Body of pancreas (tissue), 4 donors: ENCODE measurements at regions not wholly inside any gene's neighbourhood (a gene's known extent, or its start where the extent isn't known, plus 50 kb on each side); places are given as distances from the start of the nearest gene placed in this dataset.

ENCODE experiments used
- ATAC-seq: fragments of 150-250 bp; one replicate; pipeline ENCODE4 v1.9.1; 2016
- DNase-seq, 4 donors: peaks; one replicate each; pipeline ENCODE4 v3.0.0-alpha.2; 2019
- H3K27ac ChIP-seq, 4 donors: fragments of 200-600 bp; sonication (generic); 1 replicate in 3 of 4; 2 replicates in 1 of 4; pipeline versions ENCODE4 v1.5.1 to v1.6.1; 2016 to 2019; ENCODE audit warnings: mild to moderate bottlenecking in 1 of 4, mixed read lengths in 1 of 4, moderate library complexity in 1 of 4
- H3K27me3 ChIP-seq, 2 donors: fragments of 200-600 bp; sonication (generic); one replicate each; pipeline ENCODE4 v1.6.0; 2016; ENCODE audit warnings: mild to moderate bottlenecking in 1 of 2
- H3K36me3 ChIP-seq, 2 donors: fragments of 200-600 bp; sonication (generic); replicated peaks in 1 of 2; 2 replicates each; pipeline ENCODE4 v1.5.1; 2016; ENCODE audit warnings: low read depth in 2 of 2; ENCODE audit not compliant: insufficient read depth in 1 of 2
- H3K4me1 ChIP-seq: fragments of 200-600 bp; sonication (generic); one replicate; pipeline ENCODE4 v1.6.0; 2016
- H3K4me3 ChIP-seq, 2 donors: fragments of 200-600 bp; sonication (generic); 1 replicate in 1 of 2; 2 replicates in 1 of 2; pipeline ENCODE4 v1.5.1; 2016 to 2019
- H3K9me3 ChIP-seq, 3 donors: fragments of 200-600 bp; sonication (generic); 1 replicate in 2 of 3; 2 replicates in 1 of 3; pipeline ENCODE4 v1.5.1; 2016
- CTCF ChIP-seq, 7 experiments: fragments of 450-650 bp in 4 of 7; fragments of 200-600 bp in 3 of 7; sonication (generic) in 3 of 7; IDR thresholded peaks; one replicate each; pipeline ENCODE4 v1.5.1; 2016 to 2019; ENCODE audit warnings: antibody characterized with exemption in 7 of 7
- POLR2A ChIP-seq, 3 donors: fragments of 450-650 bp; IDR thresholded peaks; one replicate each; pipeline ENCODE4 v1.6.1; 2016; ENCODE audit warnings: antibody characterized with exemption in 3 of 3, mild to moderate bottlenecking in 2 of 3
- WGBS, 2 donors: methylation state at CpG; one replicate each; pipeline ENCODE4 v1.1.5; 2017; 5-methylcytosine and 5-hydroxymethylcytosine counted together
- intact Hi-C: fragments of 100-400 bp; cut with DNase I; formaldehyde crosslinking; loops from one replicate; pipeline ENCODE4 v1.15.1; 2023

GRCh38 chr3:146972726-146973125 lies 367.6 kb upstream of the PLSCR5 start:
- 83 to 88% methylated on average over 1 of the region's 1 CpG for WGBS, 2 donors
- H3K4me3 ChIP-seq, result no peak overlapping the region
- ATAC-seq (no peak), DNase-seq (no peak)
- no peak for TF ChIP-seq POLR2A (IDR thresholded peaks at IDR 0.05)
- no peak for TF ChIP-seq CTCF (IDR thresholded peaks at IDR 0.05)
- H3K27me3 ChIP-seq, result no peaks in the 10 kb centered on the region
- intact Hi-C loops, result no loop called here
- H3K36me3 ChIP-seq, result no peaks in the 10 kb centered on the region
- H3K27ac ChIP-seq, result no peak overlapping the region
- H3K4me1 ChIP-seq, result no peaks in the 10 kb centered on the region
- no peaks in the 10 kb centered on the region for H3K9me3 ChIP-seq

GRCh38 chr3:146970236-146970635 lies 365.1 kb upstream of the PLSCR5 start:
- ATAC-seq (no peak), DNase-seq (no peak)
- H3K4me1 ChIP-seq, result no peaks in the 10 kb centered on the region
- WGBS, 2 donors, result 77 to 86% methylated on average over 2 of the region's 2 CpGs
- no peaks in the 10 kb centered on the region for H3K9me3 ChIP-seq
- H3K4me3 ChIP-seq, result no peak overlapping the region
- intact Hi-C loops, result no loop called here
- no peak overlapping the region for H3K27ac ChIP-seq
- TF ChIP-seq CTCF (IDR thresholded peaks at IDR 0.05), result no peak
- no peaks in the 10 kb centered on the region for H3K36me3 ChIP-seq
- H3K27me3 ChIP-seq, result no peaks in the 10 kb centered on the region

GRCh38 chr3:146969356-146969755 lies 364.2 kb upstream of the PLSCR5 start:
- intact Hi-C loops, result no loop called here
- Histone ChIP-seq H3K27me3 (no peaks in the 10 kb centered on the region), H3K36me3 (no peaks in the 10 kb centered on the region), H3K27ac (no peak overlapping the region), H3K4me3 (no peak overlapping the region), H3K4me1 (no peaks in the 10 kb centered on the region), H3K9me3 (no peaks in the 10 kb centered on the region)
- TF ChIP-seq CTCF (IDR thresholded peaks at IDR 0.05) (no peak), POLR2A (IDR thresholded peaks at IDR 0.05) (no peak)
- DNase-seq (no peak), ATAC-seq (no peak)

GRCh38 chr3:146968204-146968651 lies 363.1 kb upstream of the PLSCR5 start:
- no peaks in the 10 kb centered on the region for H3K4me1 ChIP-seq
- H3K36me3 ChIP-seq, result no peaks in the 10 kb centered on the region
- H3K9me3 ChIP-seq, result no peaks in the 10 kb centered on the region
- intact Hi-C loops, result no loop called here
- WGBS, 2 donors, result 52 to 67% methylated on average over 1 of the region's 1 CpG
- ATAC-seq (no peak), DNase-seq (no peak)
- no peaks in the 10 kb centered on the region for H3K27me3 ChIP-seq
- H3K4me3 ChIP-seq, result no peak overlapping the region
- TF ChIP-seq POLR2A (IDR thresholded peaks at IDR 0.05) (no peak), CTCF (IDR thresholded peaks at IDR 0.05) (no peak)
- no peak overlapping the region for H3K27ac ChIP-seq

DNA sequence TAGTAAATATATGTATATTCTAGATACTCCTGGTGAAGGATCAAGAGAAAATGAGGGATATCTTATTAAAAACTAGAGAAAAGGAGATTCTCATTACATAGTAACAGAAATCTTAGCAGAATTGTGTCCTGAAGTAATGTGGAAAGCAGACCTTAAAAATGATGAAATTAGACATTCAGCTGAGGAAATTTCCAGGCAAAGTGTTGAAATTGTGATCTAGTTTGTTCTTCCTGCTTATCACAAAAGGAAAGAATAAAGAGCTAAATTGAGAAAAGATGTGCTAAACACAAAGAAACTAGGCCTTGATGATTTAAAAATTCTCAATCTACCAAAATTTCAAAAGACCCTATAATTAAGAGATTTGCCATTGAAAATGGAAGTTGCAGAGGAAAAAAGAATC lies 362.6 kb upstream of the PLSCR5 start:
- Histone ChIP-seq H3K9me3 (no peaks in the 10 kb centered on the region), H3K4me1 (no peaks in the 10 kb centered on the region), H3K27ac (no peak overlapping the region), H3K4me3 (no peak overlapping the region), H3K27me3 (no peaks in the 10 kb centered on the region), H3K36me3 (no peaks in the 10 kb centered on the region)
- TF ChIP-seq POLR2A (IDR thresholded peaks at IDR 0.05), result no peak
- no peak for TF ChIP-seq CTCF (IDR thresholded peaks at IDR 0.05)
- DNase-seq (no peak), ATAC-seq (no peak)
- intact Hi-C loops, result no loop called here
